Mesothelial cell of epicardium (in vitro differentiated cells): ENCODE measurements at regions not wholly inside any gene's neighbourhood (a gene's known extent, or its start where the extent isn't known, plus 50 kb on each side); places are given as distances from the start of the nearest gene placed in this dataset.
"Not testable (repeated sequence)": the region's sequence is repeated elsewhere in the genome, so short reads cannot be mapped to it uniquely, and the experiment has no call there.

ENCODE experiments used
- DNase-seq, 2 experiments: peaks; one replicate each; pipeline ENCODE4 v3.0.0; 2021; ENCODE audit warnings: low spot score in 2 of 2; ENCODE audit not compliant: unreplicated experiment in 2 of 2
- H3K27ac Mint-ChIP-seq: 2 replicates; pipeline ENCODE4 v1.8.0; 2021; ENCODE audit warnings: mixed read lengths
- H3K27me3 Mint-ChIP-seq: 2 replicates; pipeline ENCODE4 v1.8.0; 2021; ENCODE audit warnings: low read depth, mixed read lengths
- H3K36me3 Mint-ChIP-seq: 2 replicates; pipeline ENCODE4 v1.8.0; 2021; ENCODE audit warnings: mixed read lengths
- H3K4me1 Mint-ChIP-seq: 2 replicates; pipeline ENCODE4 v1.8.0; 2021; ENCODE audit warnings: mixed read lengths
- H3K4me3 Mint-ChIP-seq: 2 replicates; pipeline ENCODE4 v1.8.0; 2021; ENCODE audit warnings: mild to moderate bottlenecking, moderate library complexity, mixed read lengths
- H3K9me3 Mint-ChIP-seq: 2 replicates; pipeline ENCODE4 v1.8.0; 2021; ENCODE audit warnings: mixed read lengths
- CTCF ChIP-seq: fragments of 200-600 bp; sonication (generic); IDR thresholded peaks from one replicate; pipeline ENCODE4 v1.5.0; 2021; ENCODE audit warnings: antibody characterized with exemption; ENCODE audit not compliant: unreplicated experiment

GRCh38 chr14:71429902-71430301 lies 502.3 kb upstream of the RGS6 start:
- Mint-ChIP-seq H3K4me1 (no peaks in the 10 kb centered on the region), H3K4me3 (no peak overlapping the region)

GRCh38 chr14:71430321-71430677 lies 501.9 kb upstream of the RGS6 start:
- peaks cover 18% of the 10 kb centered on the region for H3K9me3 Mint-ChIP-seq
- no peaks in the 10 kb centered on the region for H3K27me3 Mint-ChIP-seq
- H3K36me3 Mint-ChIP-seq = peaks cover 21% of the 10 kb centered on the region
- H3K4me3 Mint-ChIP-seq = no peak overlapping the region
- no peak for TF ChIP-seq CTCF
- no peak for DNase-seq
- no peak overlapping the region for H3K27ac Mint-ChIP-seq
- H3K4me1 Mint-ChIP-seq = no peaks in the 10 kb centered on the region

More at GRCh38 chr14:71429902-71430301, 502.3 kb upstream of the RGS6 start:
- H3K36me3 Mint-ChIP-seq = peaks cover 25% of the 10 kb centered on the region
- H3K9me3 Mint-ChIP-seq = peaks cover 22% of the 10 kb centered on the region
- no peak overlapping the region for H3K27ac Mint-ChIP-seq
- TF ChIP-seq CTCF = no peak
- no peaks in the 10 kb centered on the region for H3K27me3 Mint-ChIP-seq
- DNase-seq = no peak

GRCh38 chr14:71430678-71431376 lies 501.4 kb upstream of the RGS6 start:
- Mint-ChIP-seq H3K9me3 (peaks cover 16% of the 10 kb centered on the region), H3K4me1 (no peaks in the 10 kb centered on the region), H3K4me3 (no peak overlapping the region), H3K36me3 (peaks cover 20% of the 10 kb centered on the region), H3K27ac (no peak overlapping the region), H3K27me3 (no peaks in the 10 kb centered on the region)
- no peak for TF ChIP-seq CTCF
- no peak for DNase-seq

GRCh38 chr14:71432334-71433110 lies 499.7 kb upstream of the RGS6 start:
- peaks cover 7% of the 10 kb centered on the region for H3K9me3 Mint-ChIP-seq

GRCh38 chr14:71433303-71433702 lies 498.9 kb upstream of the RGS6 start:
- H3K27ac Mint-ChIP-seq = no peak overlapping the region
- TF ChIP-seq CTCF = no peak
- peaks cover 4% of the 10 kb centered on the region for H3K4me1 Mint-ChIP-seq
- no peaks in the 10 kb centered on the region for H3K27me3 Mint-ChIP-seq
- H3K9me3 Mint-ChIP-seq = peaks cover 4% of the 10 kb centered on the region
- DNase-seq = no peak
- H3K36me3 Mint-ChIP-seq = peaks cover 5% of the 10 kb centered on the region
- H3K4me3 Mint-ChIP-seq = no peak overlapping the region

More at GRCh38 chr14:71432334-71433110, 499.7 kb upstream of the RGS6 start:
- H3K36me3 Mint-ChIP-seq = peaks cover 8% of the 10 kb centered on the region
- no peak for TF ChIP-seq CTCF
- H3K4me1 Mint-ChIP-seq = no peaks in the 10 kb centered on the region
- no peak overlapping the region for H3K4me3 Mint-ChIP-seq
- no peak overlapping the region for H3K27ac Mint-ChIP-seq
- DNase-seq = no peak
- H3K27me3 Mint-ChIP-seq = no peaks in the 10 kb centered on the region

GRCh38 chr14:71435641-71436040 lies 496.6 kb upstream of the RGS6 start:
- H3K9me3 Mint-ChIP-seq, H3K27me3 Mint-ChIP-seq, H3K27ac Mint-ChIP-seq, H3K36me3 Mint-ChIP-seq, H3K4me3 Mint-ChIP-seq, DNase-seq: not testable (repeated sequence)
- peaks cover 20% of the 10 kb centered on the region for H3K4me1 Mint-ChIP-seq
